ENCODE measurements at regions not wholly inside any gene's neighbourhood (a gene's known extent, or its start where the extent isn't known, plus 50 kb on each side); places are given as distances from the start of the nearest gene placed in this dataset.

DNA sequence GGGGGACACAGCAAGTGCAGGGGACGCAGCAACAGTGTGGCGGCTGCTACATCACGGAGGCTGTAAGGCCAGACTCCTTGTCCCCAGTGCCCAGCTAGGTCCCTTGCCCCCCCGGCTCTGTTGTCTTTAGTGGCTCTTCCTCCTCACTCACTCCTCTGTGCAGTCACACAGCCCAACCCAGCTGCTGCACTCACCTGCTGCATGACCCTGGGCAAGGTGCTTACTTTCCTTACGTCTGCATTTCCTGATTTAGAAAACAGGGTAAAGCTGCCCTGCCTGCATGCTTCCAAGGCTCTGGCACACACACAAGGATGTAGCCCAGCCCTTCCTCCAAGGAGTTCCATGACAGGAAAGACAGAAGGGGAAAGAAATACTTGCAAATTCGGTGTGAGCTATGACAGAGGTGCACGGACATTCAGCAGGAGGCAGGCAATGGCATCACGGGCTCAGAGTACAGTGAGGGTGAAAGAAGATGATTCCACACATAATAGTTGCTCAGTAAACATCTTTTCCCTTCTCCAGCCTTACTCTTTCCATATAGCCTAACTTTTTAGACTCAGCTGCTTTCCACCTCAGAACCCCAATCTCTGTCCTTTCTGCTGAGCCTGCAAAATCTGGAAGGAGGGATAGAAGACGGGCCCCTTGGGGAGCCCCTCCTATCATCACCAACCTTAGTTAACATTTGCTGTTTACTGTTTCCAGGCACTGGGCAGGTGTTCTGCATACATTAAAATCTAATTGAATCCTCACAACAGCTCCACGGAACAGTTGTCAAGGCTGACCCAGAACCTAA is 150.9 kb downstream of the MRM1 start:
- intact Hi-C loops (cut with DNase I): no loop called here
- H3K27ac ChIP-seq: no peak overlapping the region

GRCh38 chr17:36755586-36755985 is 154.2 kb downstream of the MRM1 start:
- Histone ChIP-seq H3K27me3 (peaks cover 17% of the 10 kb centered on the region), H3K27ac (no peak overlapping the region), H3K4me1 (no peaks in the 10 kb centered on the region), H3K36me3 (no peaks in the 10 kb centered on the region), H3K9me3 (no peaks in the 10 kb centered on the region), H3K4me3 (no peak overlapping the region)
- DNase-seq (no peak), ATAC-seq (peak; percentile 46)
- TF ChIP-seq, protein P1, sequence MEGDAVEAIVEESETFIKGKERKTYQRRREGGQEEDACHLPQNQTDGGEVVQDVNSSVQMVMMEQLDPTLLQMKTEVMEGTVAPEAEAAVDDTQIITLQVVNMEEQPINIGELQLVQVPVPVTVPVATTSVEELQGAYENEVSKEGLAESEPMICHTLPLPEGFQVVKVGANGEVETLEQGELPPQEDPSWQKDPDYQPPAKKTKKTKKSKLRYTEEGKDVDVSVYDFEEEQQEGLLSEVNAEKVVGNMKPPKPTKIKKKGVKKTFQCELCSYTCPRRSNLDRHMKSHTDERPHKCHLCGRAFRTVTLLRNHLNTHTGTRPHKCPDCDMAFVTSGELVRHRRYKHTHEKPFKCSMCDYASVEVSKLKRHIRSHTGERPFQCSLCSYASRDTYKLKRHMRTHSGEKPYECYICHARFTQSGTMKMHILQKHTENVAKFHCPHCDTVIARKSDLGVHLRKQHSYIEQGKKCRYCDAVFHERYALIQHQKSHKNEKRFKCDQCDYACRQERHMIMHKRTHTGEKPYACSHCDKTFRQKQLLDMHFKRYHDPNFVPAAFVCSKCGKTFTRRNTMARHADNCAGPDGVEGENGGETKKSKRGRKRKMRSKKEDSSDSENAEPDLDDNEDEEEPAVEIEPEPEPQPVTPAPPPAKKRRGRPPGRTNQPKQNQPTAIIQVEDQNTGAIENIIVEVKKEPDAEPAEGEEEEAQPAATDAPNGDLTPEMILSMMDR (IDR thresholded peaks at IDR 0.05): peak; percentile 30
- intact Hi-C loops (cut with DNase I): no loop called here

More for the DNA sequence above, 150.9 kb downstream of the MRM1 start:
- ATAC-seq: no peak
- Histone ChIP-seq H3K27me3 (peaks cover 19% of the 10 kb centered on the region), H3K4me1 (no peaks in the 10 kb centered on the region), H3K36me3 (no peaks in the 10 kb centered on the region), H3K4me3 (no peak overlapping the region), H3K9me3 (no peaks in the 10 kb centered on the region)
- TF ChIP-seq, protein P1 (IDR thresholded peaks at IDR 0.05): no peak
- no peak for DNase-seq

DNA sequence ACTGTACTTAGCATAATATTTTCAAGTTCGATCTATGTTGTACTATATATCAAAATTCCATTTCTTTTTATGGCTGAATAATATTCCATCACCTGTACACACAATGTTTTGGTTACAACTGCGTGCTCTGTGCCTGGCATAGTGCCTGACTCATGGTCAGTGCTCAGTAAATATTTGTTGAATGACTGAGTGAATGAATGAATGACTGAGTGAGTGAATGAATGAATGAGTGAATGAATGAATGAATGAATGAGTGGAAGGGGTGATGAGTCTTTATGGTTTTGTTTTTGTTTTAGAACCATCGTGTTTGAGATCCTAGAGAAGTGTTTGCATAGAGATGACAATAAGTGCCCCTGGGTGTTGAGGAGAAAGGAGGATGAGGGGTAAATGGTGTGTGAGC is 155.3 kb downstream of the MRM1 start:
- no peak for DNase-seq
- H3K4me1 ChIP-seq: no peaks in the 10 kb centered on the region

DNA sequence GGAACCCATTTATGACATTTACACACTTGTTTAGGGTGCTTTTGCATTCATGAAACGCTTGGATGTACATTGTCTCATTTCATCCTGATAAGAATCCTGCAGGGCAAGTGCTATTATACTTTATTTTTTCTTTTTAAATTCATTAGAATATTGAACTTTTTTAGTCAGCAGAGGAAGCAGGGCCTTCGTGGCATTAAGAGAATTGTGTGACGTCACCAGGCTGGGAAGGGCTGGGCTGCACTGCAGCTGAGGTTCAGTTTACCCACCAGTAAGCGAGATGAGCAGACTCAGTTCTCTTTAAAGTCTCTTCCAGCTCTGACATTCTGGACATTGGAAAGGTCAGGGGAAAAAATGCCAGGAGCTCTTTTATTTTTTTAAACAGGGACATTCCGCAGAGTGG is 159.0 kb downstream of the MRM1 start:
- Histone ChIP-seq H3K36me3 (no peaks in the 10 kb centered on the region), H3K4me1 (no peaks in the 10 kb centered on the region), H3K9me3 (no peaks in the 10 kb centered on the region), H3K4me3 (no peak overlapping the region), H3K27ac (no peak overlapping the region), H3K27me3 (peaks cover 3% of the 10 kb centered on the region)
- DNase-seq (no peak), ATAC-seq (no peak)
- intact Hi-C loops (cut with DNase I): no loop called here
- TF ChIP-seq, protein P1 (IDR thresholded peaks at IDR 0.05): no peak

More for the DNA sequence above, 155.3 kb downstream of the MRM1 start:
- Histone ChIP-seq H3K27me3 (peaks cover 14% of the 10 kb centered on the region), H3K9me3 (no peaks in the 10 kb centered on the region), H3K36me3 (no peaks in the 10 kb centered on the region), H3K27ac (no peak overlapping the region), H3K4me3 (no peak overlapping the region)
- intact Hi-C loops (cut with DNase I): no loop called here
- no peak for ATAC-seq
- TF ChIP-seq, protein P1 (IDR thresholded peaks at IDR 0.05): no peak

DNA sequence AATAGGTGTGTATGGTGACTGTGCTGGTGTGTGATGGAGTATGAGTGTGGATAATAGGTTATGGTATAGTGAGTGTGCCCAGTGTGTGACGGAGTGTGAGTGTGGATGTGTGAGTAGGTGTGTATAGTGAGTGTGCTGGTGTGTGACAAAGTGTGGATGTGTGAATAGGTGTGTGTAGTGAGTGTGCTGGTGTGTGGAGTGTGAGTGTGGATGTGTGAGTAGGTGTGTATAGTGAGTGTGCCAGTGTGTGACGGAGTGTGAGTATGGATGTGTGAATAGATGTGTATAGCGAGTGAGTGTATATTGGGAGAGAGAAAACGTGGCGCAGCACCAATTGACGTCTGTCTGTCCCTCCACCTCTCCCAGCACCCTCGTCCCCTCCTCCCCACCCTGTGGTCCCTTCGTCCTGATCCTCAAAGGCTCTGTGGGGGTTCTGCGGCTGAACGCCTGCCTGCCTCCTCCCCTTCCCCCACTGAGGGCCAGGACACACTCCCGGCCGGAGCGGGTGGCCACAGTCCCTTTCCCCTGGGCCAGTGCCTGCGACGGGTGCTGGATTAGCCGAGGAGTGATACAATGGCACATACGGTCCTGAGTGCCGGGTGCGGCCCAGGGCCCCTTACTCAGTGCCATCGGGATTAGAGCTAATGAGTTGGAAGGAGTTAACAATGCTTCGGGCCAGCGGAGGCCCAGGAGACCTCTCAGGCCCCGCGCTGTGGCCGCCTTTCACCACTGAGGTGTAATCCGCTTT is 160.0 kb downstream of the MRM1 start:
- Histone ChIP-seq H3K4me3 (no peak overlapping the region), H3K9me3 (no peaks in the 10 kb centered on the region), H3K36me3 (no peaks in the 10 kb centered on the region), H3K27me3 (peaks cover 11% of the 10 kb centered on the region), H3K4me1 (no peaks in the 10 kb centered on the region), H3K27ac (no peak overlapping the region)
- peak; percentile 48 for ATAC-seq
- no peak for DNase-seq
- TF ChIP-seq, protein P1 (IDR thresholded peaks at IDR 0.05): no peak
- intact Hi-C loops (cut with DNase I): no loop called here
